COLO829 (cell line): ENCODE measurements at regions not wholly inside any gene's neighbourhood (a gene's known extent, or its start where the extent isn't known, plus 50 kb on each side); places are given as distances from the start of the nearest gene placed in this dataset.

Experiments used
- DNase-seq: peaks from one replicate; pipeline ENCODE4 v3.0.0; 2012; ENCODE audit warnings: low spot score

GRCh38 chr9:129400971-129401622, 219.8 kb downstream of the C9orf50 start:
- no peak for DNase-seq

GRCh38 chr9:129400001-129400970, 220.6 kb downstream of the C9orf50 start:
- DNase-seq = no peak

- DNase-seq = no peak
These were observed 221.3 kb downstream of the C9orf50 start for GRCh38 chr9:129399634-129399990.

- DNase-seq = no peak
These were observed 221.0 kb upstream of the IER5L start for GRCh38 chr9:129398961-129399633.

GRCh38 chr9:129398101-129398960, 220.3 kb upstream of the IER5L start:
- no peak for DNase-seq

- DNase-seq = no peak
These were observed 219.3 kb upstream of the IER5L start for GRCh38 chr9:129397335-129397734.

- no peak for DNase-seq
These were observed 218.3 kb upstream of the IER5L start for GRCh38 chr9:129396365-129396708.

- DNase-seq = no peak
These were observed 217.7 kb upstream of the IER5L start for GRCh38 chr9:129395633-129396364.

GRCh38 chr9:129394886-129395279, 216.8 kb upstream of the IER5L start:
- DNase-seq = no peak

- no peak for DNase-seq
These were observed 216.2 kb upstream of the IER5L start for GRCh38 chr9:129394061-129394885.

- DNase-seq = no peak
These were observed 215.0 kb upstream of the IER5L start for GRCh38 chr9:129393064-129393463.

GRCh38 chr9:129392093-129392541, 214.1 kb upstream of the IER5L start:
- no peak for DNase-seq

- DNase-seq = no peak
These were observed 213.2 kb upstream of the IER5L start for GRCh38 chr9:129391221-129391661.

- no peak for DNase-seq
These were observed 212.5 kb upstream of the IER5L start for GRCh38 chr9:129390541-129390940.

GRCh38 chr9:129387822-129388221, 209.8 kb upstream of the IER5L start:
- DNase-seq = no peak

GRCh38 chr9:129386812-129387177, 208.7 kb upstream of the IER5L start:
- no peak for DNase-seq

- no peak for DNase-seq
These were observed 207.3 kb upstream of the IER5L start for GRCh38 chr9:129385211-129385934.

- no peak for DNase-seq
These were observed 206.6 kb upstream of the IER5L start for GRCh38 chr9:129384491-129385210.
